Kasumi-1 (cell line): ENCODE measurements at regions not wholly inside any gene's neighbourhood (a gene's known extent, or its start where the extent isn't known, plus 50 kb on each side); places are given as distances from the start of the nearest gene placed in this dataset.
"Not testable (repeated sequence)": the region's sequence is repeated elsewhere in the genome, so short reads cannot be mapped to it uniquely, and the experiment has no call there.

Experiments used
- DNase-seq, 2 experiments: peaks; one replicate each; lab custom pipeline; 2025; lab: John Stamatoyannopoulos, UW

DNA sequence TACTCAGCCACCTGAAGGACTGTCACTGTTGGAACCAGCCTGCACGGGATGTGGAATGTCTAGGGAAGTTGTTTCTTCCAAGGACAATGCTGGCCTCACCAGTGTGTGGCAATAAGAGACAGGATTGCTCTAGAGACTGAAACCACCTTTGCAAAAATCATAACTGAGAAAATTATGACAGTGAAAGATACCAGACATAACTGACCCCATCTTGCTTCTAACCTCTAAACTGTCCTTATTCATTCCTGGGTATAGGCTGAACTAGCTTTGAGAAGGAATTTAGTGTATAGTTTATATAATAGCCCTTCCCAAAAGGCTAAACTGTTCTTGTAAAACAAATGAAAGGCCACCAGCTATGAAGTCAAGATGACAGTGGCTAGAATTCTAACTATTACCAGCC is 83.6 kb downstream of the IER5 start:
- DNase-seq, result no peak

DNA sequence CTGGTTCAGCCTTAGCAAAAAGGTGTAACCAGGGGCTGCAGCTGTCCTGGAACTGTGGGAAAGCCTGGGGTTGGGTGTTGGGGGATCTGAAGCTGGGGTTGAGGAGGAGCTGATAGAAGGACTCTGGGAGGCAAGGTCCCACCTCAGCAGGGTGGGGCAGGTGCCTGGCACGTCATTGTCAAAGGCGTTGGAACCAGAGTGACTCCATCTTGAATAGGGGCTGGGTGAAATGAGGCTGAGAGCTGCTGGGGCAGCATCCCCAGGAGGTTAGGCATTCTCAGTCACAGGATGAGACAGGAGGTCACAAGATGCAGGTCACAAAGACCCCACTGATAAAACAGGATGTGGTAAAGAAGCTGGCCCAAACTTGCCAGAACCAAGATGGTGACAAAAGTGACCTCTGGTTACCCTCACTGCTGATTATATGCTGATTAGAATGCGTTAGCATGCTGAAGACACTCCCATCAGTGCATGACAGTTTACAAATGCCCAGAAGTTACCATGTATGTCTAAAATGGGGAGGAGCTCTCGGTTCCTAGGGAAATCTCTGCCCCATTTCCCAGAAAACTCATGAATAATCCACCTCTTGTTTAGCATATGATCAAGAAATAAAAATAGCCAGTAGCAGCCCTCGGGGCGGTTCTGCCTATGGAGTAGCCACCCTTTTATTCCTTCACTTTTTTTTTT is 85.4 kb downstream of the IER5 start:
- no peak for DNase-seq

DNA sequence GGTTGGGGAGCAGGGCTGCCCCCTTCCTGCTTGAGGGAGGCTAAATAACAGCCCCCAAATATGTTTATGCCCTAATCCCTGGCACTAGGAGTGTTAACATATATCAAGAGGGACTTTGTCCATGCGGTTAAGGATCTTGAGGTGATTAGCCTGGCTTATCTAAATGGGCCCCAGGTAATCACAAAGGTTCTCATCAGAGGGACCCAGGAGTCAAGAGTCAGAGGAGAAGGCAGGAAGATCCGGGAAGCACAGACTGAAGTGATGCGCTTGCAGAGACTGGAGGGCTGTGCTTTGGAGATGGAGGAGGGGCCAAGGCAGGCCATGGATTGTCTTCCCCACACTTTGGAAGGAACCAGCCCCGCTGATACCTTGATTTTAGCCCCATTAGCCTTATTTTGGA is 86.4 kb downstream of the IER5 start:
- no peak for DNase-seq

DNA sequence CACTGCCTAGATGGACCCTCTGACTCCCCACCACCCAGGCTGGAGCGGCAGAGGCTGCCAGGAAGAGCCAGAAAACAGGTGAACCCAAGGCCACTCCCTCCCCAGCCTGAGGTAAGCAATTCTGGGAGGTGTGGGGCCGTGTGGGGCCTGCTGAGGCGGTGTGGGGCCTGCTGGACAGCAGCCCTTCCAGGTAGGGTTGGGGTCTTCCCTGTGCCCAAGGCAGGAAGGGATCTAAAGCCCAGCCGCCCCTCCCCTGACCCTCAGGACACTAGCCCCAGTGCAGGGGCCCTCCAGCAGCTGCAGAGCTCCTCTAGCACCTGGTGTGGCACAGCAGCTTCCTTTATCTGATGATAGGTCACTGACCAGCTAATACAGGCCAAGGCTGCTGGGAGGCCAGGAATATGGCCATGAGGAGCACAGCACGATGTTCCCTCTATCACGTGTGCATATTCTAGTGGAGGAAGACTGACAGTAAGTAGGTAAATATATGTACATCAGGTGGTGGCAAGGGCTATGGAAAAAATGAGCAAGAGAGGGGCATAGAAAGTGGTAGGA is 86.9 kb downstream of the IER5 start:
- no peak for DNase-seq

DNA sequence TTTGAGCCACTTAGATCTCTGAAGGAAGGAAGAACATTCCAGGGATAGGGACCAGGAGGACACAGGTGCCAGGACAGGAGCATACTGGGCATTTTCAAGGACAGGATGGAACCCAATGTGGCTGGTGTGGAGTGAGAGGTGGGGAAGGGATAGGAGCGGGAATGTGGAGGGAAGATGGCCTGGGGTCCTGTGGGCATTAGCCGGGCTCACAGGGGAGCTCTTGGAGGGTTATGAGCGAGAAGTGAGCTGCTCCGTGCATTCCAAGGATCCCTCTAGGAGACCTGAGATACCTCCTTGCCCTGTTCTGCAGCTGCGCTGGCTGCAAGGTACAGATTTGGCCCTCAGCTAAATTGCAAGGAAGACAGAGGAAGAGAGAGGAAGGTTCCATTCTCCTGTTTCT is 87.5 kb downstream of the IER5 start:
- no peak for DNase-seq

DNA sequence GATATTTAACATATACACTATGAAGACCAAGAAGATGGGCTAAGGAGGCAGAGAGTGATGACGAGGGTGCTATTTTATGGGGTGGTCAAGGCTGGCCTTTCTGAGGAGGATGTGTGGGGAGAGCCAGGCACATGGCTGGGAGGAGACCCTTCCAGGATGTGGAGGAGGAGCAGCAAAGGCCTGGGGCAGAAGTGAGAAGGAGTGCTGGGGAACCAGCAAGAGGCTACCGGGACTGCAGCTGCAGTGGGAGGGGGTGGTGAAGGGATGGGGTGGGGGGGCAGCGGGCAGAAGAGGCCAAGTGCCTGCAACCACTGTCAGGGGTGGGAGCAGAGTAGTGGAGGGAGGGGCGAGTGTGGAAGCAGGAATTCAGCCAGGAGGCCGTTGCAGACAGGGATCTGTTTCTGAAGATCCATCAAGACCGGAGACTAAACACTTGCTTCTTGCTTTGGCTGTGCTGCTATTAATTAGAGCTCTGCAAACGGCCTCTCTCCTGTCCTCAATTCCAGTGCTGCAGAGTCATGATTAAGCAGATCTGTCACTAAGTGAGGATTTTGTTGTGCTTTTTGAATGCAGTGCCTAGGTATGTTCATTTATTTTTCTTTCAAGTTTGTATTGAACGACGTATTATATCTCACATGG is 89.9 kb downstream of the IER5 start:
- no peak for DNase-seq

DNA sequence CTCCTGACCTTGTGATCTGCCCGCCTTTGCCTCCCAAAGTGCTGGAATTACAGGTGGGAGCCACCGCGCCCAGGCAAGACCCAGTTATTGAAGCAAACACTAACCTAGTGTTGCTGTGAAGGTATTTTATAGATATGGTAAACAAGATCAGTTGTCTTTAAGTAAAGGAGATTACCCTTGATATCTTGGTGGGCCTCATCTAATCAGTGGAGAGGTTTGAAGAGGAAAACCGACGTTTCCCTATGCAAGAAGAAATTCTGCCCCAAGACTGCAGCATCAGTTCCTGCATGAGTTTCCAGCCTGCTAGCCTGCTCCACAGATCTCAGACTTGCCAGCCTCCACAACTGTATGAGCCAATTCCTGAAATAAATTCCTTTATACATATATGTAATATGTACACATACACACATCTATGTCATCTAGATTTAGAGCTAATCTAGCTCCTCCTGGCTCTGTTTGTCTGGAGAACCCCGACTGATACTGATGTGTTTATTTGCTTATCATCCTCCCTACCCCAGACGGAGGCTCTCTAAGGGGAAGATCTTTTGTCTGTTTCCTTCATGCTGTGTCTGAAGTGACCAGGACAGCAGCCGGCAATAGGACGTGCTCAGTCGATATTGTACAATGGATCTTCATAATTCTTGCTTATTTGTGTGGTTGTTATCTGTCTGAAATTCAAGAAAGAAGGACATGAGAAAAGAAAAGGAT is 90.9 kb downstream of the IER5 start:
- DNase-seq, result no peak

GRCh38 chr1:181179987-181180365 is 91.5 kb downstream of the IER5 start:
- no peak for DNase-seq

DNA sequence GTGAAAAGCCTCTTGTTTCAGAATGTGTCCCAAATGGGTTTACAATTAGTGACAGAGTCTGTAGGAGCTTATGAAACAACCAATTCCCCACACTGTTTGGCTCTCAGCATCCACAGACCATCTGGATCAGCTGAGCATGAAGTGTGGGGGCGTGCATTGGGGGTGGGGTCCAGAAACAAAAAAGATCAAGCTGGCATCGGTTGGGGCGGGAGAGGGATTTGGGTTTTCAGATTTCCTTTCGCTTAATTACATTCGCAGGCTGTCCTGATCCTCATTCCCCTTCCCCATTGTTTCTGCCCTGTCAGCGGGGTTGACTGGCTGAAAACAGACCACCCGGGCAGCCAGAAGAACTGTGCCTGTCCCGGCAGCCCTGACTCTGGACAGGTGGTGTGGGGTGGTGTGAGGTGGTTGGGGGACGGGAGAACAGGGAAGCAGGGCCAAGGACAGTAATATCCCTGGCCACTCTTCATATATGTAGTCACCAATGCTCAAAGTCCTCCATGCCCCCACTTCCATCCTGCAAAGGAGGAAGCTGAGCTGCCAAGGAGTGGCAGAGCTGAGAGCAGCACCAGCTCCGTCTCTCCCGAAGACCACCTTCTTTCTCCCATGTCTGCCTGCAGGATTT is 92.0 kb downstream of the IER5 start:
- no peak for DNase-seq

GRCh38 chr1:181181792-181182585 is 93.5 kb downstream of the IER5 start:
- DNase-seq, result no peak

- no peak for DNase-seq
Measured at GRCh38 chr1:181184621-181185020, 96.1 kb downstream of the IER5 start.

DNA sequence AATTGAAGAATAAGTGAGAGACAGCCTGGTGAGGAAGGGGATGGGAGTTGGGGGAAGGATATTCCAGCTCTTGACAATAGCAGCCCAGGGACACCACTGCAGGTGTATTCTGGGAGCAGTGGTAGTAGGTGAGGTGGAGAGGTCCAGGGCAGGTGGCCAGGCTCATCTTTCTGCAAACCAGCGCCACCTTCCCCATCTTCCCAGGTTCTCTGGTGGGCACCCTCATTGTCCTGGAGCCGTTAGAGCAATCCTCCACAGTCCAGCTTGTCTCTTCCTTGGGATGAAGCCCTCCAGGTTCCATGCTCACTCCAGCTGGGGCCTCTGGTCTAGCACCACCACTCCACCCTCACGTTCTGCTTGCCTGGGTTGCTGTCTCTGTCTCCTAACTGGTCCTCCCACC is 97.0 kb downstream of the IER5 start:
- DNase-seq, result no peak

DNA sequence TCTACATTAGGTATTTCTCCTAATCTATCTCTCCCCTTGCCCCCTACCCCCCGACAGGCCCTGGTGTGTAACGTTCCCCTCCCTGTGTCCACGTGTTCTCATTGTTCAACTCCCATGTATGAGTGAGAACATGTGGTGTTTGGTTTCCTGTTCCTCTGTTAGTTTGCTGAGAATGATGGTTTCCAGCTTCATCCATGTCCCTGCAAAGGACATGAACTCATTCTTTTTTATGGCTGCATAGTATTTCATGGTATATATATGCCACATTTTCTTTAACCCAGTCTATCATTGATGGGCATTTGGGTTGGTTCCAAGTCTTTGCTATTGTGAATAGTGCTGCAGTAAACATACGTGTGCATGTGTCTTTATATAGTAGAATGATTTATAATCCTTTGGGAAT is 97.6 kb downstream of the IER5 start:
- DNase-seq, result not testable (repeated sequence)

- no peak for DNase-seq
Measured at GRCh38 chr1:181187337-181188126, 99.0 kb downstream of the IER5 start.

DNA sequence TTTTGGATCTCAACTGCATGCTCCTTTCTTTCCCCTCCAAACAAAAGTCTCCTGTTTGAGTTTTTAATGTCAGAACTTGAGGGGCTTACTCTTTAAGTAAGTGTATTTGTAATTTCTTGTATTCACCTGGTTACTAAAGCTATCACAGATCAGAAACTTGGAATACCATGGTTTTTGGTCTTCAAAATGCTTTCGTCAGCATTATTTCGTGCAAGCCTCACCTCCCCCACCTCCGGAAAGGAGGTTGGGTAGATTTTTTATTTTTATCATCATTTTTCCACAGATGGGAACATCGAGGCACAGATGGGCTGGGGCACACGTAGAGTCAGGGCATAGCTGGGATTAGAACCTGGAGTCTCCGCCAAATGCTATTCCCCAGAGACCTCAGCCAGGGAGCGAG is 100.7 kb downstream of the IER5 start:
- DNase-seq, result no peak

GRCh38 chr1:181189691-181190363 is 101.3 kb downstream of the IER5 start:
- DNase-seq, result peak; percentile 49 to 53

- no peak for DNase-seq
Measured at GRCh38 chr1:181190364-181191035, 102.0 kb downstream of the IER5 start.

DNA sequence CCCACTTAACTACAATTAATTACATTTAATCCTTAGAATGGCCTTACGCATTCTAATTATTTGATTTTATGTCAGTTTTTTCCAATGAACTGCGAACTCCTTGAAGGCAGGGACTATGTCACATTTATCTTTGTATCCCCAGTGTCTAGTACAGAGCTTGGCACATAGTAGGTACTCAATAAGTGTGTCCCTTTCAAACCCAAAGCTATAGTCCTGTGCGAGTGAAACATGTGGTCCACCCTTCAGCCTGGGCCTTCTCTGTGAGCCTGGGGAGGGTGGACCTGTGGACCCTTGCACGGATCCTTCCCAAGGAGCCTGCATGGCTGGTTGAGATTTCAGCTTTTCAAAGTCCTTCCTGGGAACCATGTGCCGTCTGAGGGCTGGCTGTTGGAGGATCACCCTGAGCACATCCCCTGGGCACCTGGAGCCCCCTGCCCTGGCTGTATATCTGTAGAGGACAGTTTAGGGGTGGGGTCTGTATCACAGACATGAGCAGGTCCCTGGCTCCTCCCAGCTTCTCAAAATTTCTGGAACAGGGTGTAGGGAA is 103.1 kb downstream of the IER5 start:
- no peak for DNase-seq

GRCh38 chr1:181192316-181192715 is 103.8 kb downstream of the IER5 start:
- DNase-seq, result no peak
